Esophagus (tissue), 2 donors: ENCODE measurements at regions not wholly inside any gene's neighbourhood (a gene's known extent, or its start where the extent isn't known, plus 50 kb on each side); places are given as distances from the start of the nearest gene placed in this dataset.
"Not testable (repeated sequence)": the region's sequence is repeated elsewhere in the genome, so short reads cannot be mapped to it uniquely, and the experiment has no call there.

Experiments
- H3K27ac ChIP-seq, 2 donors: one replicate each; pipeline ENCODE4 v1.5.1; 2013; ENCODE audit warnings: low read depth in 2 of 2, mild to moderate bottlenecking in 2 of 2, inconsistent platforms in 1 of 2, low read length in 1 of 2, moderate library complexity in 1 of 2
- H3K27me3 ChIP-seq, 2 donors: one replicate each; pipeline ENCODE4 v1.6.1; 2013; ENCODE audit warnings: low read length in 2 of 2, control low read depth in 1 of 2, mild to moderate bottlenecking in 1 of 2; ENCODE audit not compliant: insufficient read depth in 2 of 2, control insufficient read depth in 1 of 2
- H3K36me3 ChIP-seq, 2 donors: one replicate each; pipeline ENCODE4 v1.6.1; 2013; ENCODE audit warnings: low read length in 1 of 2; ENCODE audit not compliant: control insufficient read depth in 2 of 2, insufficient read depth in 2 of 2
- H3K4me1 ChIP-seq, 2 donors: one replicate each; pipeline ENCODE4 v1.6.1; 2013; ENCODE audit warnings: low read length in 1 of 2; ENCODE audit not compliant: control insufficient read depth in 2 of 2, insufficient read depth in 2 of 2
- H3K4me3 ChIP-seq, 2 donors: one replicate each; pipeline ENCODE4 v1.5.1; 2013; ENCODE audit warnings: low read length in 2 of 2, mild to moderate bottlenecking in 2 of 2, low read depth in 1 of 2, moderate library complexity in 1 of 2
- H3K9me3 ChIP-seq, 2 donors: one replicate each; pipeline ENCODE4 v1.6.1; 2013; ENCODE audit warnings: mild to moderate bottlenecking in 2 of 2, low read depth in 1 of 2, low read length in 1 of 2, moderate library complexity in 1 of 2; ENCODE audit not compliant: control insufficient read depth in 2 of 2, insufficient read depth in 1 of 2
- WGBS, 2 donors: extraction: QIAGEN DNeasy Blood & Tissue Kit; methylation state at CpG; one replicate each; pipeline ENCODE4 v1.1.7; 2013; 5-methylcytosine and 5-hydroxymethylcytosine counted together
- donor health status: healthy with polysubstance abuse.
- donor health status: Bipolar disorder and iron deficiency.

GRCh38 chr13:21917086-21918015 lies 246.5 kb downstream of the FGF9 start:
- Histone ChIP-seq H3K36me3 (no peaks in the 10 kb centered on the region), H3K27ac (no peak overlapping the region), H3K4me1 (peaks cover 0 to 4% of the 10 kb centered on the region in 2 donors), H3K27me3 (no peaks in the 10 kb centered on the region), H3K9me3 (peaks cover 0 to 3% of the 10 kb centered on the region in 2 donors), H3K4me3 (no peak overlapping the region)
- WGBS, 2 donors: 76 to 78% methylated on average over 10 of the region's 10 CpGs

DNA sequence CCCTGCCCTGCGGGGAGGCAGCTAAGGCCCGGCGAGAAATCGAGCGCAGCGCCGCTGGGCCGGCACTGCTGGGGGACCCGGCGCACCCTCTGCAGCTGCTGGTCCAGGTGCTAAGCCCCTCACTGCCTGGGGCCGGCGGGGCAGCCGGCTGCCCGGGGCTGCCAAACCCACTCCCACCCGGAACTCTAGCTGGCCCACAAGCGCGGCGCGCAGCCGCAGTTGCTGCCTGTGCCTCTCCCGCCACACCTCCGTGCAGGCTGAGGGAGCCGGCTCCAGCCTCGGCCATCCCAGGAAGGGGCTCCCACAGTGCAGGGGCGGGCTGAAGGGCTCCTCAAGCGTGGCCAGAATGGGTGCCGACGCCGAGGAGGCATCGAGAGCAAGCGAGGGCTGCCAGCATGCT lies 249.9 kb downstream of the FGF9 start:
- not testable (repeated sequence) for H3K9me3 ChIP-seq, H3K4me3 ChIP-seq, H3K36me3 ChIP-seq, H3K4me1 ChIP-seq, H3K27me3 ChIP-seq, H3K27ac ChIP-seq
- 89 to 90% methylated on average over 26 to 31 of the region's 31 CpGs for WGBS, 2 donors

- no peaks in the 10 kb centered on the region for H3K9me3 ChIP-seq
- H3K4me3 ChIP-seq: no peak overlapping the region
- H3K27me3 ChIP-seq: no peaks in the 10 kb centered on the region
- WGBS, 2 donors: 83 to 91% methylated on average over 6 of the region's 6 CpGs
- no peaks in the 10 kb centered on the region for H3K36me3 ChIP-seq
- no peak overlapping the region for H3K27ac ChIP-seq
- no peaks in the 10 kb centered on the region for H3K4me1 ChIP-seq
These were observed 254.1 kb downstream of the FGF9 start for GRCh38 chr13:21924958-21925357.

GRCh38 chr13:21925720-21926119 lies 254.8 kb downstream of the FGF9 start:
- no peaks in the 10 kb centered on the region for H3K36me3 ChIP-seq
- 84 to 91% methylated on average over 6 of the region's 6 CpGs for WGBS, 2 donors
- H3K4me3 ChIP-seq: no peak overlapping the region
- no peaks in the 10 kb centered on the region for H3K27me3 ChIP-seq
- no peaks in the 10 kb centered on the region for H3K9me3 ChIP-seq
- H3K4me1 ChIP-seq: no peaks in the 10 kb centered on the region
- no peak overlapping the region for H3K27ac ChIP-seq

GRCh38 chr13:21929400-21929799 lies 258.5 kb downstream of the FGF9 start:
- no peaks in the 10 kb centered on the region for H3K9me3 ChIP-seq
- H3K27ac ChIP-seq: no peak overlapping the region
- H3K27me3 ChIP-seq: no peaks in the 10 kb centered on the region
- WGBS, 2 donors: 83 to 86% methylated on average over 15 of the region's 15 CpGs
- H3K4me3 ChIP-seq: no peak overlapping the region
- H3K4me1 ChIP-seq: no peaks in the 10 kb centered on the region
- H3K36me3 ChIP-seq: no peaks in the 10 kb centered on the region

DNA sequence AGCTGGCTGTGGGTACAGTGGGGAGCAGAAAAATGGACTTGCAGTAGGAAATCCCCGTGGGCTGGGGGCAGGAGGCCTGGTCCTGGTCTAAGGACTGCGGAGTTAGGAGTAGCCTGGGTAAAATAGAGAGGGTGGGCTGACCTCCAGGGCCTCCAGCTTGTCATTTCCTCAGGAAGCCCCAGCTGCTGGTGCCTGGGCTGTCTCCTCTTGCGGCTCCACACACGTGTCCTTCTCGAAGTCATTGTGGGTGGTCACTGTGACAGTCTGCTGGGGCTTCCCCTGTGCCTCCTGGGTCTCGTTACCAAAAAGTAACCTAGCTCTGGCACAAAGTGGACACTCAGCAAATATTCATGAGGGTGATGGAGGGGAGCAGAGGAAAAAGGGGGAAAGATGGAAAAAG lies 259.7 kb downstream of the FGF9 start:
- Histone ChIP-seq H3K36me3 (no peaks in the 10 kb centered on the region), H3K4me3 (no peak overlapping the region), H3K9me3 (no peaks in the 10 kb centered on the region), H3K27ac (no peak overlapping the region), H3K4me1 (no peaks in the 10 kb centered on the region), H3K27me3 (no peaks in the 10 kb centered on the region)
- 61 to 63% methylated on average over 6 of the region's 6 CpGs for WGBS, 2 donors

GRCh38 chr13:21932578-21932977 lies 261.7 kb downstream of the FGF9 start:
- WGBS, 2 donors: 44 to 63% methylated on average over 2 of the region's 2 CpGs
- no peaks in the 10 kb centered on the region for H3K4me1 ChIP-seq
- no peaks in the 10 kb centered on the region for H3K27me3 ChIP-seq
- no peak overlapping the region for H3K27ac ChIP-seq
- H3K9me3 ChIP-seq: peaks cover 0 to 2% of the 10 kb centered on the region in 2 donors
- no peak overlapping the region for H3K4me3 ChIP-seq
- no peaks in the 10 kb centered on the region for H3K36me3 ChIP-seq

DNA sequence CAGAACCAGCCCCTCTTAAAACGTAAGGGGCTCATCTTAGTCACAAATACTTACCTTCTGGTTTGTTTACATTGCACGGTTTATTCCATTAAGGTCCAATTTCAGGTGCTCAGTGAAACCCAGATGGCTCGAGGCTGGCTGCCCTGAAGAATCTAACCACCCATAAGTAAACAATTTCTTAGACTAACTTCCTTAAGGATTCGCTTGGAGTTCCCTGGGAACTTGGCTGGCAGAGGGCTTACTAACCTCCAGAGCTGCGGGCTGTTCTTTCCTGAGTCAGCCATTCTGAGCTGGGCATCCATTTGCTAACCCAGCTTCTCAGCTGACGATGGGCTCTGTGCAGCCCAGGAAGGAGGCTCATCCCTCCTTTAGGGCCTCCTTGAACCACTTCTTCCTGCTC lies 262.1 kb downstream of the FGF9 start:
- 39 to 60% methylated on average over 6 of the region's 6 CpGs for WGBS, 2 donors
- Histone ChIP-seq H3K27ac (no peak overlapping the region), H3K36me3 (no peaks in the 10 kb centered on the region), H3K27me3 (no peaks in the 10 kb centered on the region), H3K4me3 (no peak overlapping the region), H3K9me3 (peaks cover 0 to 2% of the 10 kb centered on the region in 2 donors), H3K4me1 (no peaks in the 10 kb centered on the region)

DNA sequence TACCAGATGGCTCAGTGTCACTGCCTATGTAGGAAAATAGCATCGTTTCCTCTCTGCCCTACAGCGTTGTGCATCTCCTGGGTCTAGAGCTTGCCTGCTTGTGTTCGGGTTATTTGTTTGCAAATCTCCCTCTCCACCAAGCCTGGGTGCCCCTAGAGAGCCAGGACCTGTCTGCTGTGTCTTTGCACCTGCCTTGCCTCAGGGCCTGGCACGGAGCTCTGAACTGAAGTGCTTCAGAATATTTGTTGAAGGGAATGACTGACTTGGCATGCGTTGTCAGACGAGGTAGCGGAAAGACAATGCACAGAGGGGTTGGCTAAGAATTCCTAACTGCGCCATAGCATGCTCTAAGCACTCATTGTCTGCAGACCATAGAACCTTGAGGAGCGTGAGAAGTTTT lies 263.4 kb downstream of the FGF9 start:
- H3K9me3 ChIP-seq: peaks cover 0 to 2% of the 10 kb centered on the region in 2 donors
- no peaks in the 10 kb centered on the region for H3K27me3 ChIP-seq
- WGBS, 2 donors: 58 to 71% methylated on average over 9 of the region's 9 CpGs
- no peaks in the 10 kb centered on the region for H3K4me1 ChIP-seq
- no peak overlapping the region for H3K4me3 ChIP-seq
- no peaks in the 10 kb centered on the region for H3K36me3 ChIP-seq
- H3K27ac ChIP-seq: no peak overlapping the region

GRCh38 chr13:21936674-21937073 lies 265.8 kb downstream of the FGF9 start:
- Histone ChIP-seq H3K27me3 (no peaks in the 10 kb centered on the region), H3K36me3 (no peaks in the 10 kb centered on the region), H3K4me3 (no peak overlapping the region), H3K4me1 (no peaks in the 10 kb centered on the region), H3K27ac (no peak overlapping the region), H3K9me3 (peaks cover 0 to 2% of the 10 kb centered on the region in 2 donors)
- 96 to 97% methylated on average over 4 of the region's 4 CpGs for WGBS, 2 donors
